GM18511 (cell line): ENCODE measurements at regions not wholly inside any gene's neighbourhood (a gene's known extent, or its start where the extent isn't known, plus 50 kb on each side); places are given as distances from the start of the nearest gene placed in this dataset.
A peak's percentile ranks its signal among the peaks of the same experiment; 100 is the strongest.
"Not testable (repeated sequence)": the region's sequence is repeated elsewhere in the genome, so short reads cannot be mapped to it uniquely, and the experiment has no call there.

Experiments
- ATAC-seq: cut with Tn5 transposase; IDR thresholded peaks from one replicate; pipeline ENCODE4 v1.9.1; 2021; ENCODE audit warnings: mild to moderate bottlenecking, moderate library complexity; ENCODE audit not compliant: unreplicated experiment

DNA sequence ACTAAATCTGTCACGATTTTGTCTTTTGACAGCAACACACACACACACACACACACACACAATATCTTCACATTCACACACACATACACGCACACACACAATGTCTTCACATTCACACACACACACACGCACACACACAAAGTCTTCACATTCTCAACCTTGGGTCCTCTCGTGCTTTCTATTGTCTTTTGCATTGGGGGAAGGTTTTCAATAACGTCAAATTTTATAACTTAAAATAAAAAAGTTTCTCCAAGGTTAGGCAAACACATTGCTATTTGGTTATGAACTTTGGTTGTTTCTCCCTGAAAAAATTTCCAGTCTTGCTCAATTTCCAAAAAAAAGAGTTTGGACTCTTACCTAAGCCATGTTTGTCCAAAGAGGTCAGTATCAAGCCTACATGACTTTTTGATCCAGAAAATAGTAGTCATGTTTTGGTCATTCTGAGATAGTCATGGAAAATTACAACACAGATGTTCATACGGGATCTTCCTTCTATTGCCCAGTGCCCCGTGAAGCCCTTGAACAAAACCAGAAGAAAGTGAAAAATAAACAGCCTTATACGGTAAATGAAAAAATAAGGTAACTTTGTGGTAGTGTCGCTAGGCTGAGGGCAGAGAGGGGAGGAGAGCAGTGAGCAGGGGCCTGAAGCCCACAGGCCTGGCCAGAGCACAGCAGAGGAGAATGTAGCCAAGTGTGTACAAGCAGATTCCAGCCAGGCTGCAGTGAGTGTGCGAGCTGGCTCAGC lies 542.8 kb upstream of the ID2 start:
- ATAC-seq = no peak

DNA sequence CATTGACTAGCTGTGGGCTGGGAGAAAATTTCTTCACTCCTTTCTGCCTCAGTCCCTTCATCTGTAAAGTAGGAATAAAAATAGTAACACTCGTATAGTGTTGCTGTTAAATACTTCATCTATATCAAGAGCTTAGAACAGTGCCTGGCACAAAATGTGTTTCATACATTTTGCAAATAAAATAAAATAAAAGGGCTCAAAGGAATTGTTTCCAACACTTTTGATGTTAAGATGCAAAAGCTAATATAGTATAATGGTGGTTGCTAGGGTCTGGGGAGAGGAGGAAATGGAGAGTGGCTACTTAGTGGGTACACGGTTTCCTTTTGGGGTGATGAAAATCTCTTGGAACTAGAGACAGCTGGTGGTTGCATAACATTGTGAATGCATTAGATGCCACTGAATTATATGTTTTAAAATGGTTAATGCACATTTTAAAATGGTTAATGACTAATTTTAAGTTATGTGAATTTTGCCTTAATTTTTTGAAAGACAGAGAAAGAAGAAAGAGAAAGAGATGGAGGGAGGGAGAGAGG lies 542.1 kb upstream of the ID2 start:
- ATAC-seq = no peak

DNA sequence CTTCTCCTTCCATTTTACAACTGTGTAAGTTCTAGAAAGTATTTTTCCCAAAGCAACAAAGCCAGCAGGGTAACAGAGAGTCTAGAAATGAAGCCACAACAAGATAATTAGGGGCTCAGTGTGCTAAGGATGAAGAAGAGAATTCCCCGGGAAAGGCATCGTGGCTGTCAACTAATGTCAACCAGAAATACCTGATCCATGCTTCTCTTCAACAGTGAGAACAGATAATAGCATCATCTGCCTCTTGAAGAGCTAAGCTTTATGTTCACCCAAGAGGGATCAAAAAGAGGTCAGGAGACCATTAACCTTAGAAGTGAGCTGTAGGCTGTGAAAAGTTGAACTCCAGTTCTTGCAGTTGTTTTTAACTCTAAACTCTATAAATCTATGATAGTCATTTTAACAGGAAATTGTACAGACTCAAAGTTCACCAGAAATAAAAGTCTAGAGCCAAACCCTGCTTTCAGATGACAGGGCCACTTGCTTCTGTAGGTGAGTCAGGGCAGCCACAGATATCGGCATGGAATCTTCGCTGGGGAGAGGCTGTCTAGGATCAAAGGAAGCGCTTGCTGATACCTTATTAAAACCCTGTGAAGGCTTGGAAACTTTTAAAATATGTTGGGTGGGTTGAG lies 540.7 kb upstream of the ID2 start:
- no peak for ATAC-seq

DNA sequence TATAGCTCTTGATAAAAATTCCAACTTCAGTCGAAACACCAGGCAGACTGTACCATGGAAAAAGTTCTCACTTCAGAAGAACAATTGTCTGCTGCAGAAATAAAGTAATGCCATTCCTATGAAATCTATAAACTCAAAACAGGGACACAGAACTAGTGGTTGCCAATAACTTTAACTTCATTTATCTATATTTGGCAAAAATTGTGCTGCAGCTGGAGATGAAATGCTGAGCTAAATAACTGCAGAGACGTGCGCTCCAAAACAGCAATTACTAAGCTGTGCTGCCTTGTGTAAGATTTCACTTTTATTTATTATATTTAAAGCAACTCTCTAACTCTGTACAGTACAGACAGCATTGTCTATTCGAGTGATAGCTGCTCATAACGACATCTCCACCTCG lies 540.1 kb upstream of the ID2 start:
- ATAC-seq = no peak

DNA sequence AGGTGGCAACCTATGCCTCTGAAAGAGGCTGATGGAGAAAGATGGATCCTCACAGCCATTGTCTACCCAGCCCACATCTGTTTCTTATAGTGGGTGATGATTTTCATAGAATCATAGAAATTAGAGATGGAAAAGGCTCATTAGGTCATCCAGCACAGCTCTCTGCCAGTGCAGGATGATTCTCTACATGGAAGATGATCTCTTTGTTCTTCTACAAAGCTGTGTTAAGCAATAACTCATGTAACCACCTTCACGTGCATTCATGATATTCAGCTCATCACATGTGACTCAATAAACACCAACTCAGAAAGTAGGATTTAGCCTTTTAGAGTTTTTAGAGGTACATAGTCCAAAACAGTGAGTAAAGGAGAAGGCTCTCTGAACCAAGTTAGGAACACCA lies 539.4 kb upstream of the ID2 start:
- ATAC-seq = no peak

DNA sequence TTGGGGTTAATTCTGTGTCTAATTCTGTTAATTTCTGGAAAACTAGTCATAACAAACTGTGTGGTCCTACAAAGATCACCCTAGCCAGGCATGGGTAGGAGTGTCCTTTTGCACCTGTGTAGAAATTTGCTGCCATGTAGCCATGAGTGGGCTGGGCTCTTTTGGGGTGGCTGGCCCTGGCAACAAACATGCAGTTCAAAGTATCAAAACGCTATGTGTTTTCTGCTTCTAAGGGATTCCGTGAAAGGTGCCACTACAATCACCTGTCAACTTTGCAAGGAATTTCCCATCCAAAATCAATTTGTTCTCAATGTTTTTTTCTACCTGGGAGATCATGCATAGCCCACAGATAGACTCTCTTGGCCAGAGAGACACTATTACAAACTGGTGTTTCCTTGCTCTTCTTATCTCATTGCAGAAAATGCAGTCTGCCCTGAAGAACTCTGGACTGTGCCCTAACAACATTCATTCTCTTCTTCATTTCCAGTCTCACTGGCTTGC lies 537.7 kb upstream of the ID2 start:
- no peak for ATAC-seq

DNA sequence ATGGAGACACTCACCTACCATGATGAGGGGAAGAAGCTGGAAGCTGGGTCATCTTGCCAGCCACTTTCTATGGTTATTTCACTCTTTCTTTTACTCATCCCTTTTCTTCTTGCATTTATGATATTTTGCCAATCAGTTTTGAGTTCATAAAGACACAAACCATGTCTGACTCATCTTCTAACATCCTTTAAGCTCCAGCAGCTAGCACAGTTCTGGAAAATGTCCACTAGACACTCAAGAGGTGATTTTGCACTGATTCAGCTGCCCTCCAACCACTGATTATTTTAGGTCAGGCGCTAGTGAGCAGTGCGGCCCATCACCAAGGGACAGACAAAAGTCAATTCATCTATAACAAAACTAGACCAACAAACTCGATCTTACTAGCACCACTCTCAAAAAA lies 537.1 kb upstream of the ID2 start:
- ATAC-seq = no peak

DNA sequence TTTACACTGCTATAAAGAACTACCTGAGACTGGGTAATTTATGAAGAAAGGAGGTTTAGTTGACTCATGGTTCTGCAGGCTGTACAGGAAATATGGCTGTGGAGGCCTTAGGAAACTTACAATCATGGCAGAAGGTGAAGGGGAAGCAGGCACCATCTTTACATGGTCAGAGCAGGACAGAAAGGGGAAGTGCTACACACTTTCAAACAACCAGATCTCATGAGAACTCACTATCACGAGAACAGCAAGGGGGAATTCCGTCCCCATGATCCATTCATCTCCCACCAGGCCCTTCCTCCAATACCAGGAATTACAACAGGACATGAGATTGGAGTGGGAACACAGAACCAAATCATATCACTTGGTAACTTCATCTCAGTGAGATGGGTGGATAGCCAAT lies 536.5 kb upstream of the ID2 start:
- ATAC-seq = not testable (repeated sequence)

DNA sequence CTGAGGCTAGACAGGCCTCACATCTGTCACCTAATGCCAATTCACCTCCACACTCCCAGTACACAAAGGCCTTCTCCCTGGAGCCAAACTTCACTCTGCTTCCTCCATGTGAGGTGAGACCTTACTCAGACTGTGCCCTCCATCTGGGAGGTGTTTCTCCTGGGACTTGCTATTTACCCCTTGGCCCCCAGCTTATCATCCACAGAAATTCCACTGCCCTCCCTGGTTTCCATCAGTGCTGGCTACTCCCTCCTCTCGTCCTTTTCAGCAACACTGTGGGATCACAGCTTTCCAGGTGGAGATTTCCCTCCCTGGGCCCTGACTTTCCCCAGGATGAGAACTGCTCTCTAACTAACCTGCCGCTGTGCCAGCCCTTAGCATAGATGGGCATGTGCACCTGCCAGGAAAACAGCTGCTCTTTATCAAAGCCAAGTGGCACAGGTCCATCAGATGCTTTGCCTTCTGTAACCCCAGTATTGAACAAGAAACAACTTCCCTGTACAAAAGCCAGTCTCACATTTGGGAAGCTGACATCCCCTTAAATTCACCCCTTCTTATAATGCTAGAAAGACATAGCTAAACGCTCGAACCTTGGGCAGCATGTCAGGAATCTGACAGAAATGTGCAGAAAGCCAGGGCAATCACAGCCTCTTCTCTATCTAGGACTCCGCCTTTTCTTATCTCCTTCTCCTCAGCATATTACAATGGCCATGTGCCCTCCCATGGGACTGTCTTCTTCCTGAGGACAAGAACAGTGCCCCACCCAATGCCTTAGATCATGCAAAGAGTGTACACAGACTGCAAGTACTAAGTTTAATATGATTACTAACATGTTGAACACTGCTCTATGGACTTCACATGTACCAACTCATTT lies 535.5 kb upstream of the ID2 start:
- no peak for ATAC-seq

DNA sequence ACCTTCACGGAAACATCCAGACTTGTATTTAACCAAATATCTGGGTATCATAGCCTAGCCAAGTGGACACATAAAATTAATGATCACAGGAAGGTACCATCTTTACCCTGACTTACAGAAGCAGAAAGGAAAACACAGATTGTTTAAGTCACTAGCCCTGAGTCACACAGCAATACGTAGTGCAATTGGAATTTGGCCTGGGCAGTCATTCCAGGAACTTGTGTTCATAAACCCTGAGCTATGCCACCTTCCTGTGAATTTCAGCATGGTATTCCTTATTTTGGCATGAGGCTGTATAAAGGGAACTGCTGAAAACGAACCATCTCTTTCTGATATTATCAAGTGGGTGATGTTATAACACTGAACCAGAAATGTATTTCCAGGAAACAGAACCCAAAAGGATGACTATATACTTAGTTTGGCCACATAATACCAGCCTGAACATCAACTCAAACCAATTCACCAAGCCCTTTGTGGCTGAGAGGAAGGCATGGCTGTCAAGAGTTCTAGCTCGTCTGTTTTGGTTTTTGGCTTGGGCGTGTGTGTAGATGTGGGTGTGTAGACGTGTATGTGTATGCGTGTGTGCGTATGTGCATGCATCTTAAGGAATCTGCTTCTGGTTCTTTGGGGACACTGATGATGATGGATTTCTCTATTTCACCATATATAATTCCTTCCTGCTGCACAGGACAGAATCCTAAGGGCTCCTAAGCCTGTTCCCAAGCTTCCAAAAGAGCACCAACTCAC lies 533.4 kb upstream of the ID2 start:
- ATAC-seq = no peak

DNA sequence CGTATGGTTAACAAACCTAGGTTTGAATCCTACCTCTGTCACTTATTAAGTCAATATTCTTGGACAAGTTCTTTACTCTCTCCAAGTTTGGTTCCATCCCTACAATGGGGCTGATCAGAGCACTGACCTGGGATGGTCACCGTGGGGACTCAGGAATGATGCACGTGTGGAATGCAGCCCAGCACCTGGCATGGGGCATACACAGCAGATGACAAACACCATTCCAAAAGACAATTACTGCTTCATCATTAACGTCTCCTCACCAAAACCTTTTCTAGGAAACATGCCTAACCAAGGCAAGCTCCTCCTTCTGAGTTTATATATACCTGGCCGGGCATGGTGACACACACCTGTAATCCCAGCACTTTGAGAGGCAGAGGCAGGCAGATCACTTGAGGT lies 532.9 kb upstream of the ID2 start:
- no peak for ATAC-seq

DNA sequence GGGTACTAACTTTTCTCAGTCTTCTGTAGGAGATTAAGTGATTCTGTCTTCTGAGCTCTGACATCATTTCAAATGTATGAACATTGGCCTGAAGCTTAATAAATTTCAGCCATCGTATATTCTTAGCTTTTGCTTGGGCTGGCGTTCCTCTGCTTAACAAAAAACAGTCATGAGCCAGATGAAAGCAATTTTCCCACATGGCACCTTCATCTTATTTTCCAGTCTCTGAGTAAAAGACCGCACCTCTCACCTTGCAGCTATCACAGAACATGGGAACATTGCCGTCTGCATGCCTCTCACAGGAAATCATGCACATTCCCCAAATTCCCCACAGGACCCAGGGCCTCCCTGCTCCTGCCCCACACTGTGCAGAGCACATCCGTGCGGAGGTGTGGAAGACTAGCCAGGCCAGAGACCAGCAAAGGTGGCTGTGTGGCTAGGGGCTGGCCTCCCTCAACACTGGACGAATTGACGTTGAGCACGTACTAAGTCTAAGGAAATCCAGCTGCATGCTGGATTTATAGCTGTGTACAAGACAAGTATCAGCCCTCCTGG lies 531.8 kb upstream of the ID2 start:
- no peak for ATAC-seq

DNA sequence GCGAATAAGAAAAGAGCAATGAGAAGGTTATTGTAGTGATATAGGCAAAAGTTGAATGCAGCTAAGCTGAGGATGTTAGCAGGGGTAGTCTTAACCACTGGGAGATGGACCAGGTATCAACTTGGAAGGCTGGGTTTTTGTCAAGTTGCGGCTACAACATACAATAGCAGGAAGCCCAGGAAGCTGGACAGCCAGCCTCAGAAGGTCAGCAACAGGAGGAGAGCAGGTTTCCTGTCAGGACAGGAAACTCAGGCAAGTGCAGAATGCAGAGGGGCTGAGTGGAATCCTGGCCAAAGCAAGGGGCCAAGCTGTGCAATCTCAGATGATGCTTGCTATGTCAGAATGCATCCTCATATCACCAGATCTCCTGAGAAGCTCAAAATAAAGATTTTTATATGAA lies 530.0 kb upstream of the ID2 start:
- ATAC-seq = no peak

DNA sequence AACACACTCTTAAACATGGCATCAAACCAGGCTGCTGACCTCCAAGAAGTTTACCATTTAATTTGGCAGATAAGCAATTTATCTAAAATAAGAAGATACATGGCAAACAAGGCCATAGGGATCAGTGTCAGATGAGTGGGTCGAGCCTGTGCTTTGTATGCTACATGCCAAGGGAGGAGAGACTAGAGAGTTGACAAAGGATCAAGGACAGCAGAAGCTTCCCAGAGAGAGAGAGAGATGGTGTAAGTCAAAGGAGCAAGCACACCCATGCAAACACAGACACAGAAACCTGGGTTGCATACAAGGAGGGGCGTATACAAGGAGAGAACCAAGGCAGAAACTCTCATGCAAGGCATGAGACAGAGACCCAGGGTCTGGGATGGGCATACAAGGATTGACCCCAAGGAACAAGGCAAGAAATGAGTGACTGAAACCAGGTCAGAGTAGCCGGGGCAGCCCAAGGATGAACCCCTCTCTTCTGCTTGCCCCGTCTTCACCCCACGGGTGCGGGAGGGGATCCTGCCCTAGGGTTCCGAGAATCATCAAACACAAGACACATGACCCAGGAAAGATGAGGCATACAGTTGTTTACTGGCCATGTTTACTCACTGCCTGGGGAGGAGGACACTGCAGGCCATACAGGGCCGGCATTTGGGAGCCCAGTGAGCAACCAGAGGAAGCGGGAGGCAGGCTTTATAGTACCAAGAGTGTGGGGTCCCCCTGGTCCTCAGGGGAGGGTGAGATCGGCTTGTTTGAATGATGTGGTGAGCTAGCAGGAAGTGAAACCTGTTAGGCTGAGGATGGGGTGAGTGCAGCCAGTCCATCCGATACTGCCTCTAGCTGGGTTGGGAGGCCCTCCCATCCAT lies 529.2 kb upstream of the ID2 start:
- peak; percentile 99 for ATAC-seq

DNA sequence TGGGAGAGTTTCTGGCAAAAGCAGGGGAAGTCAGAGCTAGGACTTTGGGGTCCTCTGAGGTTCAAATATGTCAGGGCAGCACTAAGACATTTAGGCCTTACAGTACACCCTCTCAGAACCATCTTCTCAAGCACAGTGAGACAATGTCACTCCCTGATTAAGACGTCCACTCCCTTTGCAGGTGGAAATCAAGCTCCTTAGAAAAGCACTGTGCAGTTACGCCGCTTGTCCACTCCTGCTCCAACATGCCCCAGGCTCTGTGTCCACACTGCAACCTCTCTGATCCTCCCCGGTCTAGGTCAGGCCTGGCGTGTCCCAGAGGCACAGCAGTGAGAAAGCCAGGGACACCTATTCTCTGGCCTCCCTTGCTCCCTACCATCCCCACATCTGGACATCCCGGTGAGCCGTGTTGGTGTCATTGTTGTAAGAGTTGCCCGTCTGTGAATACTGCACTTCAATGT lies 528.6 kb upstream of the ID2 start:
- ATAC-seq = peak; percentile 46

DNA sequence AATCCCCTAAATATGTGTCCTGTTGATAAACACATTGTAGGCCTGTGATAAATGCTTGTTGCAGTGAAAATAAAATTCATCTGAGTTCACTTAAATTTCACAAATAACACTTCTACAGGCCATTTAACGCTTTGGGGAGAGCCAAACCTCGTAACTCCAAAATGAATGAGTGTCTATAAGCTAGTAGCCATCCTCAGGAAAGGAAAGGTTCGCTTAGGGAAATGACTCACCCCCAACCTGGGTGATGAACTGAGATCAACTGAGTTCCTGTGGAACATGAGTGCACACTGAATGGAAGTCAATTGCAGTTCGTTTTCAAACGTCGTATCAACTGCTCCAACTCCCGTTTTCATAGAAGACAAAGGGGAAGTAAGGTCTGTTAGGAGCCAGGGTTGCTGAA lies 527.6 kb upstream of the ID2 start:
- no peak for ATAC-seq

DNA sequence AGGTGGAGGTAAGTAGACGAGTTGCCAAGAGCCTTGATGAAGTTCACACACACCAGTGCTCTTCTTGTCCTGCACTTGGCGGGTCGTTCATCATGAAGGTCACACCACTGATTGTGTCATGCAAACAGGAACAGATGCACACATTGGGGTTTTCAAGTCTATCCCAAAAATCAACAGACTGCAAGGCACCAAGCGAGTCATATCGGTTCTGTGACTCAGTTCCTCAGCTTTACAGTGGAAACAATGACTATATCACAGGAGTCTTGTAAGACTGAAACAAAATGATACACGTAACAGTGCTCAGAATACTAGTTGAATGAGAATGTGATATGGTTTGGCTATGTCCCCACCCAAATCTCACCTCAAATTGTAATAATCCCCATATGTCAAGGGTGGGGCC lies 526.9 kb upstream of the ID2 start:
- no peak for ATAC-seq

DNA sequence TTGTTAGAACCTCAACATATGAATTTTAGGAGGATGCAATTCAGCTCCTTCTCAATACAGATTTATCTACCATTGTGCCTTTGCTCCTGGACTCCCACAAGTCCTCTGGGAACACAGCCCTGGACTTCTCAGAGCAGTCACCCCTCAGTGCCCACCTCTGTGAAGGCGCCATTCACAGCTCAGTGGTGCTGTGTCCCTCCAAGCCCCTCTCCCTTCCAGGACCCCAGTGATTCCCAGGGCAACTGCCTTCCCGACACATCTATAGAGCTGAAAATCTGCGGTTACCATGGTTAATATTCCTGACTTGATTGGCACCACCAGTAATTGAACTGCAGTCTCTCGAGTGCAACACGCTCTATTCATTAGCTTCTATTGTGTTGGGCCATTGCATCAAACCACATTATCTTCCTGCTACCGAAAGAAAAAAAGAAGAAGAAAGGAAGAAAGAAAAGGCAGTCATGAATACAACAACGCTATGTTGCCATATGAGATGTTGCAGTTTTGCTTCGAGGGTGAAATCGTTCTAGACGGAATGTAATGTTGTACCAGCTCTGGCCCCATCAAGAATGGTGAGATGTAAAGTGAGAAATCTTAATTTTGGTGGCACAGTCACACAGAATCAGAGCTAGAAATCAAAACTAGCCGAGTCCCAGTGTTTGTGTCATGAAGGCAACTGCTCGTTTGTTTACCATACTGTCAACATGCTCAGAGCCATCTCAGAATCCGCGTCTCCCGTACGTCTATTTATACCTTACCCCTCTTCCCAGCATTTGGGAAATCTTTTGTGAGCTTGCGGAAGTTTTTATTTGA lies 524.0 kb upstream of the ID2 start:
- ATAC-seq = no peak

DNA sequence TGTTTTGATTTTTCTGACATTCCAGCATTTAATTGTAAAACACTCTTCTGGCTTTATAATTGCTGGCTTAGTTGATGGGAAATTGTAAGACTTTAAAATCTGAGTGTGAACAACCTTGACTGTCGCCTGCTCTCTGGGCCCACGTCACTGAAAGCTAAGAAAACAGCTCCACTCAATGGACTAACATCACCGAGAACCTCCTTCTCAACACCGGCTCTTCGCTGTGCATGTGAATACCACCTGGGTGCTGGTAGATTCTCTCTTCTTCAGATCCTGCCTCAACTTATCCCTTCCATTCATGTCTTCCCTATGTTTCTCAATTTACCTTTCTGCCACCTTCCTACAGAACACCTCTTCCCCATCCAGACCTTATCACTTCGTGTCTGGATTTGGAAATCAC lies 523.1 kb upstream of the ID2 start:
- no peak for ATAC-seq
